ENCODE measurements at regions not wholly inside any gene's neighbourhood (a gene's known extent, or its start where the extent isn't known, plus 50 kb on each side); places are given as distances from the start of the nearest gene placed in this dataset.

DNA sequence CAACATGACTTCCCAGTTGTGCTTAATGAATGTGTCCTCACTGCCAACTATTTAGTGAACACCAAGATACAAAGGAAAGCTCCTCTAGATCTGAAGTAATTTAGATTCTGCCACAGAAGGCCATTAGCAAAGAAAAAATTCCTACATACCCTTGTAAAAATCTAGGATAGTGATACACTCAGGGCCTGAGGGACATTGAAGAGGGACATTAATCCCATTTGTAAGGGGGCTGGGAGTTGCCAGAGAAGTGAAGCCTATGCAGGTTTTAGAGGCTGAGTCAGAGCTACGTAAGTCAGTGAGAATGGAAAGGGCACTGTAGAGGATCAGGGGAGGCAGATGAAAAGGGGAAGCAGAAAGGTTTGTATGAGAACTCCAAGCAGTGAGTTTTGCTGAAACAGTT is 286.9 kb upstream of the TARS1 start:
- Histone ChIP-seq H3K36me3 (ENCODE audit: insufficient read depth) (no peaks in the 10 kb centered on the region), H3K4me1 (ENCODE audit: low read depth, poor library complexity, severe bottlenecking) (no peaks in the 10 kb centered on the region), H3K4me3 (IDR thresholded peaks at IDR 0.05; ENCODE audit: insufficient read depth, low read depth, low read length) (no peak overlapping the region), H3K79me2 (ENCODE audit: insufficient read depth, low read depth) (no peaks in the 10 kb centered on the region), H3K9ac (no peak overlapping the region), H3K4me2 (no peak overlapping the region), H2AFZ (ENCODE audit: low read depth) (no peak overlapping the region), H4K20me1 (ENCODE audit: insufficient read depth) (no peaks in the 10 kb centered on the region), H3K27ac (no peak overlapping the region), H3K27me3 (ENCODE audit: insufficient read depth, low read depth) (no peaks in the 10 kb centered on the region)
- TF ChIP-seq, protein P1, sequence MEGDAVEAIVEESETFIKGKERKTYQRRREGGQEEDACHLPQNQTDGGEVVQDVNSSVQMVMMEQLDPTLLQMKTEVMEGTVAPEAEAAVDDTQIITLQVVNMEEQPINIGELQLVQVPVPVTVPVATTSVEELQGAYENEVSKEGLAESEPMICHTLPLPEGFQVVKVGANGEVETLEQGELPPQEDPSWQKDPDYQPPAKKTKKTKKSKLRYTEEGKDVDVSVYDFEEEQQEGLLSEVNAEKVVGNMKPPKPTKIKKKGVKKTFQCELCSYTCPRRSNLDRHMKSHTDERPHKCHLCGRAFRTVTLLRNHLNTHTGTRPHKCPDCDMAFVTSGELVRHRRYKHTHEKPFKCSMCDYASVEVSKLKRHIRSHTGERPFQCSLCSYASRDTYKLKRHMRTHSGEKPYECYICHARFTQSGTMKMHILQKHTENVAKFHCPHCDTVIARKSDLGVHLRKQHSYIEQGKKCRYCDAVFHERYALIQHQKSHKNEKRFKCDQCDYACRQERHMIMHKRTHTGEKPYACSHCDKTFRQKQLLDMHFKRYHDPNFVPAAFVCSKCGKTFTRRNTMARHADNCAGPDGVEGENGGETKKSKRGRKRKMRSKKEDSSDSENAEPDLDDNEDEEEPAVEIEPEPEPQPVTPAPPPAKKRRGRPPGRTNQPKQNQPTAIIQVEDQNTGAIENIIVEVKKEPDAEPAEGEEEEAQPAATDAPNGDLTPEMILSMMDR (conservative IDR thresholded peaks at IDR 0.05; ENCODE audit: low read depth, low read length) = no peak

DNA sequence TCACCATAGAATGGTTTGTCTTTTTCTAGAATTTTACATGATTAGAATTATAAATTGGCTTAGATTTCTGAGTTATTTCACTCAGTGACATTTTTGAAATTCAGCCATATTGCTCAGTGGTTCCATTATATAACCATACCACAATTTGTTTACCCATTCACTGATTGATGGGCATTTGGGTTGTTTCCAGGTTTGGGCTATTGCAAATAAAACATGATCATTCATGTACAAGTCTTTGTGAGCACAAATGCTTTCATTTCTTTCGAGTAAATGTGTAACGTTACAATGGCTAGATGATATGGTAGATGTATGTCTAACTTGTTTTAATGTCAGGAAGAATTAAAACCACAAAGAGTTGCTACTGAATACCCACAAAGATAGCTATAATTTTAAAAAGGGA is 279.9 kb upstream of the TARS1 start:
- H2AFZ ChIP-seq (ENCODE audit: low read depth) = no peak overlapping the region
- no peak overlapping the region for H3K9ac ChIP-seq
- TF ChIP-seq, protein P1 (conservative IDR thresholded peaks at IDR 0.05; ENCODE audit: low read depth, low read length) = no peak
- no peaks in the 10 kb centered on the region for H3K27me3 ChIP-seq (ENCODE audit: insufficient read depth, low read depth)
- H3K4me1 ChIP-seq (ENCODE audit: low read depth, poor library complexity, severe bottlenecking) = no peaks in the 10 kb centered on the region
- no peak overlapping the region for H3K4me3 ChIP-seq (IDR thresholded peaks at IDR 0.05; ENCODE audit: insufficient read depth, low read depth, low read length)
- H3K79me2 ChIP-seq (ENCODE audit: insufficient read depth, low read depth) = no peaks in the 10 kb centered on the region
- no peak overlapping the region for H3K27ac ChIP-seq
- H3K4me2 ChIP-seq = no peak overlapping the region
- no peaks in the 10 kb centered on the region for H4K20me1 ChIP-seq (ENCODE audit: insufficient read depth)
- no peaks in the 10 kb centered on the region for H3K36me3 ChIP-seq (ENCODE audit: insufficient read depth)

DNA sequence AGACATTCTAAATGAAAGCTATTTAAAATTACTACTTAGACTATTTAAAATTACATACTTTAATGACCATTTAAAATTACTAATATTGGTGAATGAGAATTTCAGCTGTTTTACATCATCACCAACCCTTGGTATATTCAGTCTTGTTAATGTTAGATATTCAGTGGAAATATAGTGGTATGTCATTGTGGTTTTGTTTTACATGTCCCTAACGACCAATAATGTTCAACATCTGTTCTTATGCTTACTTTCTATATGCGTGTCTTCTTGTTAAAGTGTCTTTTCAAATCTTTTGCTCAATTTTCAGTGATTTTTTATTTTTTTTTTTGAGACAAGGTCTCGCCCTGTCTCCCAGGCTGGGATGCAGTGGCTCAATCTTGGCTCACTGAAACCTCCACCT is 279.3 kb upstream of the TARS1 start:
- Histone ChIP-seq H3K36me3 (ENCODE audit: insufficient read depth) (no peaks in the 10 kb centered on the region), H3K79me2 (ENCODE audit: insufficient read depth, low read depth) (no peaks in the 10 kb centered on the region), H2AFZ (ENCODE audit: low read depth) (no peak overlapping the region), H3K27ac (no peak overlapping the region), H3K4me2 (no peak overlapping the region), H3K27me3 (ENCODE audit: insufficient read depth, low read depth) (no peaks in the 10 kb centered on the region), H4K20me1 (ENCODE audit: insufficient read depth) (no peaks in the 10 kb centered on the region), H3K9ac (no peak overlapping the region), H3K4me3 (IDR thresholded peaks at IDR 0.05; ENCODE audit: insufficient read depth, low read depth, low read length) (no peak overlapping the region), H3K4me1 (ENCODE audit: low read depth, poor library complexity, severe bottlenecking) (no peaks in the 10 kb centered on the region)
- TF ChIP-seq, protein P1 (conservative IDR thresholded peaks at IDR 0.05; ENCODE audit: low read depth, low read length) = no peak

DNA sequence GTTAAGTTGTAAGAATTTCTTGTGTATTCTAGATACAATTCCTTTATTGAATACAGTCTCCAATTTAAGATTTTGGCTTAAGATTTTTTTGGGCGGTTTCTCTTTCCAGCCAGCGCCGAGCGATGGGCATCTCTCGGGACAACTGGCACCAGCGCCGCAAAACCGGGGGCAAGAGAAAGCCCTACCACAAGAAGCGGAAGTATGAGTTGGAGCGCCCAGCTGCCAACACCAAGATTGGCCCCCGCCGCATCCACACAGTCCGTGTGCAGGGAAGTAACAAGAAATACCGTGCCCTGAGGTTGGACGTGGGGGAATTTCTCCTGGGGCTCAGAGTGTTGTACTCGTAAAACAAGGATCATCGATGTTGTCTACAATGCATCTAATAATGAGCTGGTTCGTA is 278.7 kb upstream of the TARS1 start:
- H3K4me1 ChIP-seq (ENCODE audit: low read depth, poor library complexity, severe bottlenecking) = no peaks in the 10 kb centered on the region
- H3K79me2 ChIP-seq (ENCODE audit: insufficient read depth, low read depth) = no peaks in the 10 kb centered on the region
- no peak overlapping the region for H3K4me3 ChIP-seq (IDR thresholded peaks at IDR 0.05; ENCODE audit: insufficient read depth, low read depth, low read length)
- H3K4me2 ChIP-seq = no peak overlapping the region
- no peaks in the 10 kb centered on the region for H3K36me3 ChIP-seq (ENCODE audit: insufficient read depth)
- no peak overlapping the region for H3K27ac ChIP-seq
- H4K20me1 ChIP-seq (ENCODE audit: insufficient read depth) = no peaks in the 10 kb centered on the region
- H2AFZ ChIP-seq (ENCODE audit: low read depth) = no peak overlapping the region
- no peaks in the 10 kb centered on the region for H3K27me3 ChIP-seq (ENCODE audit: insufficient read depth, low read depth)
- TF ChIP-seq, protein P1 (conservative IDR thresholded peaks at IDR 0.05; ENCODE audit: low read depth, low read length) = no peak
- no peak overlapping the region for H3K9ac ChIP-seq

DNA sequence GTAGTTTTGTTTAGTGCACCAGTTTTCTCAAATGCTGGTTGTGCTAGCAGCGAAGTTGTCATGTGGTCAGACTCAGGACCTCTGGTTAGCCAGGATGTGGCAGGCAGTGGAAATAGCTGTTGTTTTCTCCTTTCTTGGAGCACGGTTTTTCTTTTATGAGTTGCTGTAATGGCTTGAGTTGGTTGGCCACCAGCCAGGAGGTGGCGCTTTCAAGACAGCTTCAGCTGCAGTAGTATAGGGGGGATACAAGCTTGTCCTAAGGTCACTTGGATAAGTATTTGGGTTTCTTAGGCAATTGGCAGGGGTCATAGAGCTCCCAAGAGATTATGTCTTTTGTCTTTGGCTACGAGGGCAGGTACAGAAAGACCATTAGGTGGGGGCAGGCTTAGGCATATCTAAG is 274.2 kb upstream of the TARS1 start:
- no peak overlapping the region for H3K27ac ChIP-seq
- H3K4me3 ChIP-seq (IDR thresholded peaks at IDR 0.05; ENCODE audit: insufficient read depth, low read depth, low read length) = no peak overlapping the region
- no peak overlapping the region for H2AFZ ChIP-seq (ENCODE audit: low read depth)
- H3K9ac ChIP-seq = no peak overlapping the region
- no peak overlapping the region for H3K4me2 ChIP-seq
- TF ChIP-seq, protein P1 (conservative IDR thresholded peaks at IDR 0.05; ENCODE audit: low read depth, low read length) = no peak
- no peaks in the 10 kb centered on the region for H3K36me3 ChIP-seq (ENCODE audit: insufficient read depth)
- no peaks in the 10 kb centered on the region for H3K27me3 ChIP-seq (ENCODE audit: insufficient read depth, low read depth)
- no peaks in the 10 kb centered on the region for H3K79me2 ChIP-seq (ENCODE audit: insufficient read depth, low read depth)
- H4K20me1 ChIP-seq (ENCODE audit: insufficient read depth) = no peaks in the 10 kb centered on the region
- no peaks in the 10 kb centered on the region for H3K4me1 ChIP-seq (ENCODE audit: low read depth, poor library complexity, severe bottlenecking)

Measured in KMS-11 (cell line).